AG09309 (cell line): ENCODE measurements at regions not wholly inside any gene's neighbourhood (a gene's known extent, or its start where the extent isn't known, plus 50 kb on each side); places are given as distances from the start of the nearest gene placed in this dataset.

Experiments used
- DNase-seq: peaks from one replicate; pipeline ENCODE4 v3.0.0-alpha.2; 2010; ENCODE audit warnings: low read depth
- H3K4me3 ChIP-seq: 2 replicates; pipeline ENCODE4 v1.5.1; 2011; ENCODE audit warnings: mild to moderate bottlenecking, low read depth, low read length, moderate library complexity; ENCODE audit not compliant: control insufficient read depth
- TF ChIP-seq, protein P1 (sequence below): IDR thresholded peaks from 2 replicates; pipeline ENCODE4 v1.5.1; 2011; ENCODE audit warnings: mild to moderate bottlenecking, low read depth, low read length, inconsistent platforms; ENCODE audit not compliant: insufficient read depth, control insufficient read depth; ENCODE audit errors: missing control alignments

DNA sequence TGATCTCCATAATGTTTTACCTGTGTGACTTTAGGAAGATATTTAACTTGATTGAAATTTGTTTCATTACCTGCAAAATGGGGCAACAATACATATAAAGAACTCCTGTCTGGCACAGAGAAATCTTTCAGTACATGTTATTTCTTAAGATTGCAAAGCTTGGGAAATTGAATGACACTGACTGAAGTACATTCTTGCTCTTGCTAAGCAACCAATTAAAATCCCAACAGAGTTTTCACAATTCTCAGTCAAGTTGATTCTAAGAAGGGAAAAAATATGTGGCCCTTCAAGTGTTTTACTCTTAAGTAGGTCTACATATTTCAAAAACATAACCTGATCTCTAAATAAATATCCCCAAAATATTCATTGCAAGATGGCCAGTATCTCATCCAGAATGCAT, 2187.0 kb upstream of the ACO1 start:
- TF ChIP-seq, protein P1, sequence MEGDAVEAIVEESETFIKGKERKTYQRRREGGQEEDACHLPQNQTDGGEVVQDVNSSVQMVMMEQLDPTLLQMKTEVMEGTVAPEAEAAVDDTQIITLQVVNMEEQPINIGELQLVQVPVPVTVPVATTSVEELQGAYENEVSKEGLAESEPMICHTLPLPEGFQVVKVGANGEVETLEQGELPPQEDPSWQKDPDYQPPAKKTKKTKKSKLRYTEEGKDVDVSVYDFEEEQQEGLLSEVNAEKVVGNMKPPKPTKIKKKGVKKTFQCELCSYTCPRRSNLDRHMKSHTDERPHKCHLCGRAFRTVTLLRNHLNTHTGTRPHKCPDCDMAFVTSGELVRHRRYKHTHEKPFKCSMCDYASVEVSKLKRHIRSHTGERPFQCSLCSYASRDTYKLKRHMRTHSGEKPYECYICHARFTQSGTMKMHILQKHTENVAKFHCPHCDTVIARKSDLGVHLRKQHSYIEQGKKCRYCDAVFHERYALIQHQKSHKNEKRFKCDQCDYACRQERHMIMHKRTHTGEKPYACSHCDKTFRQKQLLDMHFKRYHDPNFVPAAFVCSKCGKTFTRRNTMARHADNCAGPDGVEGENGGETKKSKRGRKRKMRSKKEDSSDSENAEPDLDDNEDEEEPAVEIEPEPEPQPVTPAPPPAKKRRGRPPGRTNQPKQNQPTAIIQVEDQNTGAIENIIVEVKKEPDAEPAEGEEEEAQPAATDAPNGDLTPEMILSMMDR, result no peak
- DNase-seq, result no peak
- no peak overlapping the region for H3K4me3 ChIP-seq

DNA sequence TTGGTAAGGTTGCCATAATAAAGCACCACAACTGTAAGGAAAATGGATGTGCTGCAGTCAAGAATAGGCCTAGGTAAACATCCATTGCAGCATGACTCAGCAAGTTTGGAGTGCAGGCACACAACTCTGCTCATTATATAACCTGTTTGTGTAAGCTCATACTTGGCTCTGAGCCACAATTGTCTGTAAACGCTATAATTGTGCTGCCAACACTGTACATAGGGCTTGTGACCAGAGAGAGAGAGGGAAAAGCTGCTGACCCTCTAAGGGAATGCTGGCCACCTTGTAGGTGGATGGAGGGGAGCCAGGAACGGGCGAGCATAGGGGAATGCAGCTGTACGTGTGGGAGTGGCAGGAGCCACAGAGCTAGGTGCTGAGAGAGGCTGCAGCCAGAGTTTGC, 2186.5 kb upstream of the ACO1 start:
- no peak overlapping the region for H3K4me3 ChIP-seq
- TF ChIP-seq, protein P1, result no peak
- DNase-seq, result no peak

DNA sequence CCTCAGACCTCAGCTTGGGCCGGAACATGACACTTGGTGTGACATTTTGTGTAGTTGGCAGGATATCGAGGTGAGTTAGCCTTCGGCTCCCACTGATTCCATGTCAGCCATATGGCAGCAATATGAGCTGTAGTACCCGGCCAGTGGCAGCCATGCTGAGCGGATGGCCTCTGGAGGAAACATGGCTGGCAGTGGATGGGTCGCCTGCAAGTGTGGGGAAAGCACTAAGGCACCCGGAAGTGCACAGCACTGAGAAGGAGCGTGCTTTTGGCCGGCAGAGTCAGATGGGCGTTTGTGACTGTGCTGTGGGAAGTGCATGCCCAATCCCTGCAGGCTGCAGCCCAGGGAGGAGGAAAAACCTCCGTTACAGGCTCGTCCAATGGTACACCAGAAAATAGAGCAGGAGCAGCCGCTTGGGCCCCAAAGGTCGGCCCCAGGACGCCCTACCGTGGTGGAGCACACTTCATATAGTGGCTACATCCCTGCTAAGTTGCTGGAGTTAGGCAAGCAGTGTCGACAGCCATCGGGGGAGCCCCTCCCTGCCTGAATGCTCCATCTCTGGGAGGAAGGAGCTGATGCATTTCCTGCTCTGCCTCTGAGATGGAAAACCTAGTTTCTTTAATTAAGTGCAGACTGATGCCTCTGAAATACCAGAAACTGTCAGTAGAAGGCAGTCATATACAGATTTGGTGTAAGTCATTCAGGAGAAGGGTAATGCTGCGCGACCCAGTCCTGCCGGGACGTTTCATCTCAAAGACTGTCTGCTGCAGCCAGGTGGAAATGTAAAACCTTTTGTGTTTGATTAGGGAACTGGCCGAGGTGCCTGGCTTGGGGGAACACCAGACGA, 2185.8 kb upstream of the ACO1 start:
- TF ChIP-seq, protein P1, result no peak
- H3K4me3 ChIP-seq, result no peak overlapping the region
- no peak for DNase-seq

DNA sequence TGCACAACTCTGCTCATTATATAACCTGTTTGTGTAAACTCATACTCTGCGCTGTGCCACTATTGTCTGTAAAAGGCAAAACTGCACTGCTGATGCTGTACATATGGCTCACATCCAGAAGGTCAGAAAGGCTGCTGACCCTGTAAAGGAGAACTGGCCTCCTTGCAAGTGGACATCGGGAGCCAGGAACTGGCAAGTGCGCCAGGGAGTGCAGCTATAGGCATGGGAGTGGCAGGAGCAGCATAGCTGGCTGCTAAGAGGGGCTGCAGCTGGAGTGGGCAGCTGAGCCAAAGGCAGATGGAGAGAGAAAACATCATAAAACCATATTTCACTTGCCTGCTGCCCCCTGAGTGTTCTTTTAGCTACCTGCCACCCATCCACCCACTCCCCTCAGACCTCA, 2183.4 kb upstream of the ACO1 start:
- no peak for DNase-seq
- TF ChIP-seq, protein P1, result no peak
- H3K4me3 ChIP-seq, result no peak overlapping the region

DNA sequence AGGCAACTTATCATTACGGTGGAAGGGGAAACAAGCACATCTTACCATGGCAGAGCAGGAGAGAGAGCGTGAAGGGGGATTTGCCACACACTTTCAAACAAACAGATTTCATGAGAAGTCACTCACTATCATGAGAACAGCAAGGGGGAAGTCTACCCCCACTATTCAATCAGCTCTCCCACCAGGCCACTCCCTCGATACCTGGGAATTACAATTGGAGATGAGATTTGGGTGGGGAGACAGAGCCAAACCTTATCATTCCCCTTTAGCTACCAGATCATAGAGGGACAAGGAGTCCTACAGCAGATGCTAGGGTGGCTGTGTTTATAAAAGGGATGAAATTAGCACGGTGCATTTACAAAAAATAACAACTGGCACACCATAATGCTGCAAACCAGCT, 2149.4 kb upstream of the ACO1 start:
- no peak for DNase-seq
- TF ChIP-seq, protein P1, result no peak
- no peak overlapping the region for H3K4me3 ChIP-seq

DNA sequence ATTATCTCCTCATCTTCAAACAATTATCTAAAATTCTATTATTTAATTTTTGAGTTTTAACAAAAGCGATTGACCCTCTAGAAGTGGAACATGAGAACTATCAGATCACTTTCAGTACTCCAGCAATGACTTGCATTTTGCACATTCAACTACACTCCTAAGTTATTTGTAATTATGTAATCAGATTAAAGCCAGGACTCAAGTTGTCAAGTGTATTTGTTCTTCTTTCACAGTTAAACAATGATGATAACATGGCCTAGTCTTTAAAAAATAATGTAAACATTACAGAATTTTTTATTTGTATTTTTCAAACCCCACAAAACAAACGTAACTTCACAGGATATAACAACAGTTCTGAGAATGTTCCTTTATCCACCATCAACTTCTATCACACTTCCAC, 2148.9 kb upstream of the ACO1 start:
- DNase-seq, result no peak
- TF ChIP-seq, protein P1, result no peak
- no peak overlapping the region for H3K4me3 ChIP-seq
